Testis (tissue), 2 donors: ENCODE measurements at regions not wholly inside any gene's neighbourhood (a gene's known extent, or its start where the extent isn't known, plus 50 kb on each side); places are given as distances from the start of the nearest gene placed in this dataset.

Experiments used
- DNase-seq: peaks from one replicate; pipeline ENCODE4 v3.0.0-alpha.2; 2019
- H3K27ac ChIP-seq, 2 donors: fragments of 200-600 bp; sonication (generic); one replicate each; pipeline ENCODE4 v1.5.1; 2019
- H3K27me3 ChIP-seq: fragments of 200-600 bp; sonication (generic); one replicate; pipeline ENCODE4 v1.5.1; 2019
- H3K36me3 ChIP-seq: fragments of 200-600 bp; sonication (generic); one replicate; pipeline ENCODE4 v1.5.1; 2017; ENCODE audit warnings: low read depth; ENCODE audit errors: missing control alignments
- H3K4me1 ChIP-seq: fragments of 200-600 bp; sonication (generic); one replicate; pipeline ENCODE4 v1.5.1; 2019
- H3K4me3 ChIP-seq, 2 donors: fragments of 200-600 bp; sonication (generic); one replicate each; pipeline ENCODE4 v1.5.1; 2017 to 2019
- H3K9me3 ChIP-seq: fragments of 200-600 bp; sonication (generic); one replicate; pipeline ENCODE4 v1.5.1; 2017
- CTCF ChIP-seq, 3 experiments: fragments of 450-650 bp in 2 of 3; fragments of 200-600 bp in 1 of 3; sonication (generic) in 1 of 3; IDR thresholded peaks; one replicate each; pipeline ENCODE4 v1.5.1; 2016 to 2019; ENCODE audit warnings: antibody characterized with exemption in 3 of 3, mild to moderate bottlenecking in 2 of 3, moderate library complexity in 1 of 3
- POLR2A ChIP-seq: fragments of 450-650 bp; IDR thresholded peaks from one replicate; pipeline ENCODE4 v1.6.1; 2017; ENCODE audit warnings: antibody characterized with exemption, mild to moderate bottlenecking, moderate library complexity
- WGBS, 2 donors: methylation state at CpG; one replicate each; pipeline ENCODE4 v1.1.5; 2018; 5-methylcytosine and 5-hydroxymethylcytosine counted together
- intact Hi-C: fragments of 100-400 bp; cut with DNase I; formaldehyde crosslinking; loops from one replicate; pipeline ENCODE4 v1.15.1; 2023; ENCODE audit warnings: low total_unique reads

GRCh38 chrY:19268331-19268730 is 476.2 kb downstream of the KDM5D start:
- intact Hi-C loops: no loop called here
- Histone ChIP-seq H3K36me3 (no peaks in the 10 kb centered on the region), H3K4me1 (no peaks in the 10 kb centered on the region), H3K27me3 (no peaks in the 10 kb centered on the region), H3K4me3 (no peak overlapping the region), H3K9me3 (no peaks in the 10 kb centered on the region), H3K27ac (no peak overlapping the region)
- DNase-seq: no peak
- WGBS, 2 donors: 63 to 75% methylated on average over 2 of the region's 2 CpGs
- no peak for TF ChIP-seq POLR2A
- no peak for TF ChIP-seq CTCF (IDR thresholded peaks at IDR 0.05)

GRCh38 chrY:19265404-19265803 is 479.1 kb downstream of the KDM5D start:
- Histone ChIP-seq H3K27me3 (no peaks in the 10 kb centered on the region), H3K27ac (no peak overlapping the region), H3K4me1 (no peaks in the 10 kb centered on the region), H3K4me3 (no peak overlapping the region), H3K9me3 (no peaks in the 10 kb centered on the region), H3K36me3 (no peaks in the 10 kb centered on the region)
- no peak for DNase-seq
- TF ChIP-seq POLR2A (no peak), CTCF (IDR thresholded peaks at IDR 0.05) (no peak)
- WGBS, 2 donors: 63 to 79% methylated on average over 2 of the region's 2 CpGs
- intact Hi-C loops: no loop called here

GRCh38 chrY:19262310-19262709 is 482.2 kb downstream of the KDM5D start:
- Histone ChIP-seq H3K27ac (no peak overlapping the region), H3K4me3 (no peak overlapping the region), H3K36me3 (no peaks in the 10 kb centered on the region), H3K27me3 (no peaks in the 10 kb centered on the region), H3K4me1 (no peaks in the 10 kb centered on the region), H3K9me3 (no peaks in the 10 kb centered on the region)
- 38 to 61% methylated on average over 2 of the region's 2 CpGs for WGBS, 2 donors
- no peak for DNase-seq
- intact Hi-C loops: no loop called here
- TF ChIP-seq CTCF (IDR thresholded peaks at IDR 0.05) (no peak), POLR2A (no peak)

GRCh38 chrY:19232276-19232994 is 458.9 kb upstream of the HSFY2 start:
- no peak for TF ChIP-seq POLR2A
- no peak for TF ChIP-seq CTCF (IDR thresholded peaks at IDR 0.05)
- Histone ChIP-seq H3K4me3 (no peak overlapping the region), H3K27me3 (no peaks in the 10 kb centered on the region), H3K36me3 (no peaks in the 10 kb centered on the region), H3K9me3 (no peaks in the 10 kb centered on the region), H3K27ac (no peak overlapping the region), H3K4me1 (no peaks in the 10 kb centered on the region)
- intact Hi-C loops: no loop called here
- no peak for DNase-seq
- 40 to 50% methylated on average over 1 to 7 of the region's 9 CpGs for WGBS, 2 donors

GRCh38 chrY:19220784-19221183 is 447.2 kb upstream of the HSFY2 start:
- WGBS, 2 donors: 22 to 65% methylated on average over 1 of the region's 1 CpG
- no peak for DNase-seq
- Histone ChIP-seq H3K27me3 (no peaks in the 10 kb centered on the region), H3K36me3 (no peaks in the 10 kb centered on the region), H3K4me3 (no peak overlapping the region), H3K4me1 (no peaks in the 10 kb centered on the region), H3K27ac (no peak overlapping the region), H3K9me3 (no peaks in the 10 kb centered on the region)
- intact Hi-C loops: no loop called here
- TF ChIP-seq CTCF (IDR thresholded peaks at IDR 0.05) (no peak), POLR2A (no peak)
